Kidney epithelial cell (primary cell): ENCODE measurements at regions not wholly inside any gene's neighbourhood (a gene's known extent, or its start where the extent isn't known, plus 50 kb on each side); places are given as distances from the start of the nearest gene placed in this dataset.

Experiments
- DNase-seq: peaks from one replicate; pipeline ENCODE4 v3.0.0-alpha.2; 2010; ENCODE audit warnings: low read depth
- H3K27me3 ChIP-seq: 2 replicates; pipeline ENCODE4 v1.6.0; 2011; ENCODE audit warnings: low read length; ENCODE audit not compliant: control insufficient read depth, insufficient read depth
- H3K36me3 ChIP-seq: 2 replicates; pipeline ENCODE4 v1.5.1; 2011; ENCODE audit warnings: low read length; ENCODE audit not compliant: control insufficient read depth, insufficient read depth
- H3K4me3 ChIP-seq: 2 replicates; pipeline ENCODE4 v1.5.1; 2011; ENCODE audit warnings: low read depth, mild to moderate bottlenecking, control low read depth, low read length
- TF ChIP-seq, protein P1 (sequence below): IDR thresholded peaks from 2 replicates; pipeline ENCODE4 v1.5.1; 2011; ENCODE audit warnings: mild to moderate bottlenecking, moderate library complexity, low read length, control low read depth, inconsistent platforms; ENCODE audit not compliant: insufficient read depth, poor library complexity, severe bottlenecking

DNA sequence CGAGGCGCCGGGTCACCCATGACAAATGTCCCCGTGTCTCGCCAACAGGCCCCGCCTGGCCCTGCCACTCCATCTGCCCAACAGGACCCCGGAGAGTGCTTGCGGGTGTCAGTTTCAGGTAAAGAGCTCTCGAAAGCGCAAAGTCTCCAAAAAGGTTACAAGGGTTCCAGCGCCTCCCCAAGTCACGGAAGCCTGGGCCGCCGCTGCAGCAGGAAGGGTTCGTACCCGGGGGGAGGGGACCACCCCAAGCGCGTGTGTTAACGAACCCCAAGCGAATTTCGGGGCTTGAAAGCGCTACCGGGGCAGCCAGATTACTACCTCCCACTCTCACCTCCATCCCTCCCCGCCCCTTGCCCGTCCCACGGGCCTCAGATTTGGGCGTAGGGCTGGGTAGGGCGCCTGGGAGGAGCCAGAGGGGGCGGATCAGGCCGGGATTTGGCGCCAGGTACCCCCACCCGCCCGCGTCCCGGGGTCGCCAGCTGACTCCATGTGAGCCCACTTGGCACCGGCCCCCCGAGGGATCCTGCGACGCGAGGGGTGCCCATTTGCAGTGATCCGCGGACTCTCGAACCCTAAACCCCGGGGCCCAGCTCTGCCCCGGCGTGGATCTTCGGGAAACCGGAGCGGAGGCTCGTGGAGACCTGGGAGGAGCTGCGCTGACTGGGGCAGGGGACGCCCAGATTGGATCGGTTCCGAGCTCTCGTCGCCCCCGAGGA is 85.9 kb downstream of the NR2F2 start:
- Histone ChIP-seq H3K4me3 (peak overlapping the region; percentile 32), H3K36me3 (no peaks in the 10 kb centered on the region)

GRCh38 chr15:96416934-96417759 is 86.6 kb downstream of the NR2F2 start:
- peaks cover 15% of the 10 kb centered on the region for H3K27me3 ChIP-seq
- peak overlapping the region; percentile 32 for H3K4me3 ChIP-seq
- TF ChIP-seq, protein P1, sequence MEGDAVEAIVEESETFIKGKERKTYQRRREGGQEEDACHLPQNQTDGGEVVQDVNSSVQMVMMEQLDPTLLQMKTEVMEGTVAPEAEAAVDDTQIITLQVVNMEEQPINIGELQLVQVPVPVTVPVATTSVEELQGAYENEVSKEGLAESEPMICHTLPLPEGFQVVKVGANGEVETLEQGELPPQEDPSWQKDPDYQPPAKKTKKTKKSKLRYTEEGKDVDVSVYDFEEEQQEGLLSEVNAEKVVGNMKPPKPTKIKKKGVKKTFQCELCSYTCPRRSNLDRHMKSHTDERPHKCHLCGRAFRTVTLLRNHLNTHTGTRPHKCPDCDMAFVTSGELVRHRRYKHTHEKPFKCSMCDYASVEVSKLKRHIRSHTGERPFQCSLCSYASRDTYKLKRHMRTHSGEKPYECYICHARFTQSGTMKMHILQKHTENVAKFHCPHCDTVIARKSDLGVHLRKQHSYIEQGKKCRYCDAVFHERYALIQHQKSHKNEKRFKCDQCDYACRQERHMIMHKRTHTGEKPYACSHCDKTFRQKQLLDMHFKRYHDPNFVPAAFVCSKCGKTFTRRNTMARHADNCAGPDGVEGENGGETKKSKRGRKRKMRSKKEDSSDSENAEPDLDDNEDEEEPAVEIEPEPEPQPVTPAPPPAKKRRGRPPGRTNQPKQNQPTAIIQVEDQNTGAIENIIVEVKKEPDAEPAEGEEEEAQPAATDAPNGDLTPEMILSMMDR, result no peak
- no peaks in the 10 kb centered on the region for H3K36me3 ChIP-seq
- DNase-seq, result no peak

More for the DNA sequence above, 85.9 kb downstream of the NR2F2 start:
- no peak for DNase-seq
- H3K27me3 ChIP-seq, result peaks cover 15% of the 10 kb centered on the region
- TF ChIP-seq, protein P1, result no peak

- H3K4me3 ChIP-seq, result no peak overlapping the region
- TF ChIP-seq, protein P1, result no peak
- H3K36me3 ChIP-seq, result no peaks in the 10 kb centered on the region
- peaks cover 15% of the 10 kb centered on the region for H3K27me3 ChIP-seq
- DNase-seq, result no peak
These were observed 87.2 kb downstream of the NR2F2 start for GRCh38 chr15:96417760-96418130.

- TF ChIP-seq, protein P1, result no peak
- Histone ChIP-seq H3K36me3 (no peaks in the 10 kb centered on the region), H3K4me3 (no peak overlapping the region), H3K27me3 (peaks cover 15% of the 10 kb centered on the region)
- peak; percentile 21 for DNase-seq
These were observed 87.6 kb downstream of the NR2F2 start for GRCh38 chr15:96418146-96418545.

- Histone ChIP-seq H3K36me3 (no peaks in the 10 kb centered on the region), H3K27me3 (peaks cover 8% of the 10 kb centered on the region), H3K4me3 (no peak overlapping the region)
- TF ChIP-seq, protein P1, result no peak
- DNase-seq, result no peak
These were observed 90.7 kb downstream of the NR2F2 start for GRCh38 chr15:96421178-96421601.
